AG20443 (cell line): ENCODE measurements at regions not wholly inside any gene's neighbourhood (a gene's known extent, or its start where the extent isn't known, plus 50 kb on each side); places are given as distances from the start of the nearest gene placed in this dataset.

ENCODE experiments used
- DNase-seq: peaks from one replicate; pipeline ENCODE4 v3.0.0; 2012; ENCODE audit warnings: low spot score, mixed read lengths

- no peak for DNase-seq
Measured at GRCh38 chr14:104439625-104440024, 139.9 kb upstream of the C14orf180 start.

- no peak for DNase-seq
Measured at GRCh38 chr14:104440297-104440956, 139.1 kb upstream of the C14orf180 start.

- DNase-seq: peak; percentile 10
Measured at GRCh38 chr14:104441275-104442106, 138.1 kb upstream of the C14orf180 start.

DNA sequence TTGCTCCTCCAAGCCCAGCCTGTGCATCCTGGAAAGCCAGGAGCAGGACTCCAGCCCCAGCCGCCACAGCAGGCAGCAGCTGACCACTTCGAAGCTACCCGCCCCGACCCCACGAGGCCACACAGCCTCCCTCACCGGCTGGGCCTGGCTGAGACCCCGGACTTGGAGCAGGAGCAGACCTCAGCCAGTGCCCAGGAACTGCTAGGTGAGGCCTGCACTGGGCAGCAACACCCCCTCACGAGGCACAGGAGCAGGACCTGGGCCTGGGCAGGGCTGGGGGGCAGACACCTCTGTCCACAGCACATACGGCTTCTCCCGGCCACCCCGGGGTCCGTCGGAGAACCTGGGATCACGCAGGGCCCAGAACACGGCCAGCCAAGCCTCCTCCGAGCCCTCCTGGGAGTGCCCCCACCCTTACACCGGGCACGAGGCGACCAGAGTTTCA, 137.4 kb upstream of the C14orf180 start:
- DNase-seq: peak; percentile 10

DNA sequence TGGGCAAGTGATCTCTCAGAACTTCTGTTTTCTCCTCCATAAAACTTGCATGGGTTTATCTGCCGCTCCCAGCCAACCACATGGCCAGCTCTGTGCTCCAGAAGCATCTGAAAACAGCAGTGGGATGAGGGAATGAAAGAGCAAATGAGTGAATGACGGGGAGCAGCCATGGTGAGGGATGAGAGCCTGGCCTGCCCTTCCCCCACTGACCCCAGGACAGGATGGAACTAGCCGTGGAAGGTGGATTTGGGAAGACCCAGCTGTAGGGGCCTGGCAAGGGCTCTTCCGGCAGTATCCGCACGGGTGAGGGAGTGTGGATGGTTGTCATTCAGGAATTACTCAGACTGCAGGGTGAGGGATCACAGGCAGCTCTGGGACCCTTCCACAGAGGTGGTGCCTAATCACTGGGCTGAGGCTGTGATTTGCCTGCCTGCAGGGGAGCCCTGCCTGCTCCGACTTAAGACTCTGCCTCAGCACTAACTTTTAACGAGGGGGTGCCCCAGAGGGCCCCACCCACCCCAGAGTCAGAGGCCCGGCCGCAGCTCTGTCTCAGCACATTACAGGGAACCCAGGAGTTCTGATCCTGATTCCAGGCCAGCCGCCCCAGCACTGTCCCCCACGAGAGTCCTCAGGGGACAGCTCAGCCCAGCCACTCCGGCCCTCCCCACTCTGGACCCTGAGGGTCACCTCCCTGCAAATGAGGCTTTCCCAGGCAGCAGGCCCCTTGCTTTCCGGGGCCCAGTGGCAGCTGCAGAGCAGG, 136.8 kb upstream of the C14orf180 start:
- DNase-seq: peak; percentile 6

DNA sequence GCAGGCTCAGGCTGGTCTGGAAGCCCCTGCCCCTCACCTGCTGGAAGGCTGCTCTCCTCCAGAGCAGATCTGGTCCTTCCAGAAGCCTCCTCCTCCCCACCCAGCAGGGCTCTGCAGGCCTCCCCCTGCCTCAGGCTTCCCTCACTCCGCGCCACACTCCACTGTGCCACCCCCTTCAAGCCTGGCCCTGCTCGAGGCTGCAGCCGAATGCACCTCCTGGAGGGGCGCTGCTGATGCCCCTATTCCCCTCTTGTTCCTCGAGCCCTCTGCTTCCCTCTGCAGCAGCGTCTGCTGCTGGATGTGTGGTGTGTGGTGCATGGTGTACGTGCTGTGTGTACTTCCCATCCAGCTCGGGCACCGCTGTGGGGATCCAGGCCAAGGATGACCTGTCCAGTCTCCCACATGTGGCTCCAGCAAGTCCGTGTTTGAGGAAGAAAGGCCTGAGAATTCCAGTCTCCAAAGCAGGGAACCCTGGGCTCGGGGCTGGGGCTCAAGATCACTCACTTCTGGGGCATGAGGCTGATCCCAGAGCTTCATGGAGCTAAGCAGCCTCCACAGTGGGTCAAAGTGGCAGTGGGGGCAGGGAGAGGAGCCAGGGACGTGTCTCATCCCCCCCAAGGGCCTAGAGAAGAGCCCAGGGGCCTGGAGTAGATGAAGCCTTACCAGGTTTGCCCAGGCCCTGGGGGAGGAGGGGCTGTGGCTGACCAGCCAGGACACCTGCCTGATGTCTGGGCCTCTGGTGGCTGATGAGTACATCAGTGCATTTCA, 136.0 kb upstream of the C14orf180 start:
- peak; percentile 10 for DNase-seq

DNA sequence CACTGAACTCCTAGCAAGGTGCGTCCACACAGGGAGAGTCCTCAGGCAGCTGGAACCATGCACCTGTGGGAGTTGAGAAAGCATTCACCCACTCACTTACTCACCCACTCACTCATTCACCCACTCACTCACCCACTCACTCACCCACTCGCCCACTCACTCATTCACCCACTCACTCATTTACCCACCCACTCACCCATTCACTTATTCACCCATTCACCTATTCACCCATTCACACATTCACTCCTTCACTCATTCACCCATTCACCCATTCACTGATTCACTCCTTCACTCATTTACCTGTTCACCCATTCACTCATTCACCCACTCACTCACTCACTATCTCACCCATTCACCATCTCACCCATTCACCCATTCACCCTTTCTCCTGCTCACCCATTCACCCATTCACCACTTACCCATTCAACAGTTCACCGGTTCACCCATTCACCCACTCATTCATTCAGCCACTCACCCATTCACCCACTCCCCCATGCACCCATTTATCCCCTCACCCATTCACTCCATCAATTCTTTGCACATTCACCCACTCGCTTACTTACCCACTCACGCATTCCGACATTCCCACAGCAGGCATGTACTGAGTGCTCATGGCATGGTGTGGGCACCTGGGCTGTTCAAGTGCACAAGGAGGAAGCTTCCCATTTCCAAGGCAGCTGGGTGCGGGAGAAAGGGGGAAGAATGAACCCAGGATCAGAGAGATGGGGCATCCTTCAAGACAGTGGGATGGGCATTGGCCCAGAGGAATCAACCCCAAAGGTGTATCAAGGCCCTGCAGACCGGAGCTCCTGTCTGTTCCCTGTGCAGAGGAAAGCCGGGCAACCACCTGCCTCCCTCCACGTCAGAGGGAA, 135.2 kb upstream of the C14orf180 start:
- DNase-seq: peak; percentile 2

- DNase-seq: no peak
Measured at GRCh38 chr14:104445086-104445485, 134.5 kb upstream of the C14orf180 start.

GRCh38 chr14:104445832-104446381, 133.7 kb upstream of the C14orf180 start:
- no peak for DNase-seq

DNA sequence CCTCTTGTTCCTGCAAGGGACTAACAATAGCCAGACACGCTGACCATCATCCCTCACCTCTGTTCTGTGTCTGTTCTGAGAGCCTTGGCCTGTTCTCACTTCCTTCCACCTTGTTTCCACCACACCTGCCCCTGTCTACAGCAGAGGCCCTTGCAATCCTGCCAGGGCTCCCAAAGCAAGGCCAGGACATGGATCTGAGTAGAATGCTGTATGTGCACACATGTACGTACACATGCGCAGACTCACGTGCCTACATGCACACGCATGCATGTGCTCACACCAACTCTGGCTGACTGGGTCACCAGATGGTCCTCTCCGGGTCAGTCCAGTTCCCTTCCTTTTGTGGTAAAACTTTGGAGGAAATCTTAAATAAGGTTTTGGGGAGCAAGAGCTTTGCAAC, 133.0 kb upstream of the C14orf180 start:
- no peak for DNase-seq

DNA sequence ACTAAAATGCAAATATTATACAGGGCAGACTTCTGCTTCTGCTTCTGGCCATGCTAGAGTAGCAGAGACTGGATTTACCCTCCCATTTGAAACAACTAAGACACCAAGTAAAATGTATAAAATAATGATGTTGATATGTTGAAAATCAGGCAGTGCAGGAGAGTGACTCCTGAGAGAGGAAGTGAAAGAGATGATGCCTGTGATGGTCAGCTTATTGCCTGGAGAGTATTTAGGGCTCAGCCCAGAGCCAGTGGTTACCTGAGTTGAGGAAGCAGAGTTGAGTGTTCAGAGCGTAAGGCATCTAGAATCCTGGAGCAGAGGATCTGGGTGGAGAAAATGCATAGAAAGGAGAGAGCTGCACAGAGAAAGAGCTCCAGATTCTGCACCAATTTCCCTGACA, 131.8 kb upstream of the C14orf180 start:
- DNase-seq: no peak

DNA sequence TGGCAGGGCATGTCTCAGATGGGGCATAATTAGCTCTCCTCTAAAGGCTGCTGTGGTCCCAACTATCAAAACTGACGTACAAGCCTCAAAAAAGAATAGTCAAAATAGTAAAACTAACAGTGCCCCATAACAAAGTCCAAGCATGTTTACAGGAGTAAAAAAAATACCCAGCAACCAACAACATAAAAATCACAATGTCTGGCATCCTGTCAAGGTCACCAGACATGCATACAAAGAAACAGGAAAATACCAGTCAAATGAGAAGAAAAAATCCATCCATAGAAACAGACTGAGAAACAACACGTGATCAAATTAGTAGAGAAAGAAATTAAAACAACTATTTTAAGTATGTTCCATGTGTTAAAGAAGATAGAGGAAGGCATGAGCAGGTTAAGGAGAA, 131.2 kb upstream of the C14orf180 start:
- no peak for DNase-seq

GRCh38 chr14:104448721-104449120, 130.8 kb upstream of the C14orf180 start:
- no peak for DNase-seq

DNA sequence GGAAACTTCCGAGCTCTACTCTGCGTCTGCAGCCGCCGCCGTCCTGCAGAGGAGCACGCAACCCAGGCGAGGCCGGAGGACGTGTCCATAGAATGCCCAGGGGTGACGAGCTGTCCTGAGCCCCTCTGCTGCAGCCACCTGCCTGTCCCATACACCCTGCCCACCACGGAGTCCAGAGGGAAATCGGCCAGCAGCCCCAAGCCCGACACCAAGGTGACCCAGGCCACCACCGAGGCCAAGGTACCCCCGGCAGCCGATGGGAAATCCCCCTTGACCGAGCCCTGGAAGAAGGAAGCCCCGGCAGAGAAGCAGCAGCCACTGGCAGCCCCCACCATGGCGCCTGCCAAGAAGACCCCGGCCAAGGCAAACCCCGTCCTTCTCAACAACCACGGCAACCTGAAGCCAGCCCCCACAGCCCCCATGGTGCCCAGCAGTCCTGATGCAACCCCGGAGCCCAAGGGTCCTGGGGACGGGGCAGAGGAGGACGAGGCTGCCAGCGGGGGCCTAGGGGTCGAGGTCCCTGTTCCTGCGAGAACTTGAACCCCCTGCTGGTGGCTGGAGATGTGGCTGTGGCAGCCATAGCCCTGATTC, 128.7 kb upstream of the C14orf180 start:
- no peak for DNase-seq

GRCh38 chr14:104451474-104451873, 128.1 kb upstream of the C14orf180 start:
- DNase-seq: no peak

DNA sequence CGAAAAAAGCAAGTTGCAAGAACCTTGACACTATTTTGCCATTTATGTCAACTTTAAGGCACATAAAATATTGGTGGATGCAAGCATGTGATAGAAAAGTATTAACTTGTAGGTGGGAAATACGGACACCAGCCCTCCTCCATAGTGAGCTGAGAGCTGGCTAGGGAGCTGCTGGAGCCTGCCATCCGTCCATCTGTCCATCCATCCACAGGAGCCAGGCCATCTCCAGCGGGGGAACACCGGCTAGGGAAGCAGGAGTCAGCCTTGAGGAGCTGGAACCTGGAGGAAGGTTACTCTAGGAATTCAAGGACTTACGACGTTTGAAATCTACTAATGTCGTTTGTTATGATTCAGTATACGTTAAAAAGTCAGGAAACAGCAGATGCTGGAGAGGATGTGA, 120.7 kb upstream of the C14orf180 start:
- no peak for DNase-seq

DNA sequence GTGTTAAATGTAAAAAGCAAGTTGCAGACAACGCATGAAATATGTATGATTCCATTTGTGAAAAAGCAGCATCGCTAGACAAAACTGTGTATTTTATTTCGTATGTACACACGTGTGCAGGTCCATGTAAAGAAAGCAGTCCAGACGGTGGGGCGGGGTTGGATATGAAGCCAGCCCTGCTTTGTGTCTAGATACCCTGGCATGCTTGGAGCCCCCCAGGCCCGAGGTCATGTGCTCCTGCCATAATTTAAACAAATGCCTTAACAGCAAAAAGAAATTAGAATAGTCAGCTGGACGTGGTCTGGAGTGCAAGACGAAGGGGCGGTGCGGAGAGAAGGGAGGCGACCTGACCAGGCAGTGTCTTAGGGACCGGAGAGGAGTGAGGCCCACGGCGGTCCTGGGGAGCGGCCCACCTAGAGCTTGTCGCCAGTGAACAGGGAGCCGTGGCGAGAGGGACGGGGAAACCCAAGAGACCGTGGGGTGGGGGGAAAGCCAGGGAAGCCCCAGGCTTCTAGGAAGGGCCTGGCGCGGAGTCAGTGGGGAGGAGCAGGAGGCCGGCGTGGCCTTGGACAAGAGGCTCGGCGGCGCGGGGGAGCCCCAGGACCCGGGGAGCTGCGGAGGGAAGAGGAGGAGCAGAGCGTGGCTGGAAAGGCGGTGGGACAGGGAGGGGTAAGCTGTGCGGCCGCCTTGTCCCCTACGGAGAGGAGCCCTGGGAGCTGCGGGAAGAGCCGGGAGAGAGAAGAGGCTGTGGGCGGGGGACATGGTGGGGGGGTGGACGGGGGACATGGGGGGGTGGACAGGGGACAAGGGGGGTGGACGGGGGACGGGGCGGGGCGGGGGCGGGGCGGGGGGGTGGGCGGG, 118.5 kb upstream of the C14orf180 start:
- DNase-seq: no peak

- no peak for DNase-seq
Measured at GRCh38 chr14:104461676-104462449, 117.7 kb upstream of the C14orf180 start.
